ENCODE measurements at regions not wholly inside any gene's neighbourhood (a gene's known extent, or its start where the extent isn't known, plus 50 kb on each side); places are given as distances from the start of the nearest gene placed in this dataset.

DNA sequence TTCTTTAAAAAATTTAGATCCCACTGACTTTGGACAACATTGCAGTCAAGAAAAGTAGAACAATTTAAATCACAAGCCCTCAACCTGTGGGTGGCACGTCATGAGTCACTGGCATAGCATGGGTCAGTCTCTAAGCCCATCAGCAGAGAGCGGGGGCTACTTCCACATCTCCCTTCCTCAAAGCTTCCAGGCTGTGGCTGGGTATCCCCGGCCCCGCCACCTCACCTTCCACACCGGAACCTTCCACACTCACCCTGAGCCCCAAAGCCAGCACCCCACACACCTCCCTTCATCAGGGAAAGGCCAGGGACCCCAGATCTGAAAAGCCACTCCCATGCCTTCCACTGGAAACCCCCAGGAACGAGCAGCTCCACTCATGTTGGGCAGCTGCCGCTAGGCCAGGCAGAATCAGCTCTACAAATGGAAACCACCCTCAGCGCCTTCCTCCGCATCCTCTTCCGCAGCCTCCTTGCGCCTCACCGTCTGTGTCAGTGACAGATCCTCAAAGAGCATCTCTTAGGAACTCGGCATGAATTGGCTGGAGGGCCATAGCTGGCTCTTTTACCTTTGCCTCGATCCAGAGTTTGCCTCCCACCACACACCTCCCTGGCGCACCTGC is 156.5 kb downstream of the ERCC6L2 start:
- TF ChIP-seq CHD2 (IDR thresholded peaks at IDR 0.05; ENCODE audit: low read depth, low read length) (no peak), ETV6 (IDR thresholded peaks at IDR 0.05; ENCODE audit: borderline replicate concordance in 1 of 2, low read depth in 2 of 2, low read length in 1 of 2) (no peak), ETV6 (CRISPR knock-in tag; IDR thresholded peaks at IDR 0.05; ENCODE audit: borderline replicate concordance) (no peak), ZNF274 (IDR thresholded peaks at IDR 0.05; ENCODE audit: borderline replicate concordance, low read depth, low read length) (no peak), HLTF (IDR thresholded peaks at IDR 0.05) (no peak), SMAD3 (CRISPR knock-in tag; conservative IDR thresholded peaks at IDR 0.05) (no peak), ZKSCAN8 (CRISPR knock-in tag; IDR thresholded peaks at IDR 0.05) (no peak)
- TF ChIP-seq, protein P1, sequence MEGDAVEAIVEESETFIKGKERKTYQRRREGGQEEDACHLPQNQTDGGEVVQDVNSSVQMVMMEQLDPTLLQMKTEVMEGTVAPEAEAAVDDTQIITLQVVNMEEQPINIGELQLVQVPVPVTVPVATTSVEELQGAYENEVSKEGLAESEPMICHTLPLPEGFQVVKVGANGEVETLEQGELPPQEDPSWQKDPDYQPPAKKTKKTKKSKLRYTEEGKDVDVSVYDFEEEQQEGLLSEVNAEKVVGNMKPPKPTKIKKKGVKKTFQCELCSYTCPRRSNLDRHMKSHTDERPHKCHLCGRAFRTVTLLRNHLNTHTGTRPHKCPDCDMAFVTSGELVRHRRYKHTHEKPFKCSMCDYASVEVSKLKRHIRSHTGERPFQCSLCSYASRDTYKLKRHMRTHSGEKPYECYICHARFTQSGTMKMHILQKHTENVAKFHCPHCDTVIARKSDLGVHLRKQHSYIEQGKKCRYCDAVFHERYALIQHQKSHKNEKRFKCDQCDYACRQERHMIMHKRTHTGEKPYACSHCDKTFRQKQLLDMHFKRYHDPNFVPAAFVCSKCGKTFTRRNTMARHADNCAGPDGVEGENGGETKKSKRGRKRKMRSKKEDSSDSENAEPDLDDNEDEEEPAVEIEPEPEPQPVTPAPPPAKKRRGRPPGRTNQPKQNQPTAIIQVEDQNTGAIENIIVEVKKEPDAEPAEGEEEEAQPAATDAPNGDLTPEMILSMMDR (IDR thresholded peaks at IDR 0.05 in 2 of 3, conservative IDR thresholded peaks at IDR 0.05 in 1 of 3; ENCODE audit: insufficient read depth in 2 of 3, low read depth in 1 of 3, low read length in 3 of 3): no peak
- TF ChIP-seq, protein P2, sequence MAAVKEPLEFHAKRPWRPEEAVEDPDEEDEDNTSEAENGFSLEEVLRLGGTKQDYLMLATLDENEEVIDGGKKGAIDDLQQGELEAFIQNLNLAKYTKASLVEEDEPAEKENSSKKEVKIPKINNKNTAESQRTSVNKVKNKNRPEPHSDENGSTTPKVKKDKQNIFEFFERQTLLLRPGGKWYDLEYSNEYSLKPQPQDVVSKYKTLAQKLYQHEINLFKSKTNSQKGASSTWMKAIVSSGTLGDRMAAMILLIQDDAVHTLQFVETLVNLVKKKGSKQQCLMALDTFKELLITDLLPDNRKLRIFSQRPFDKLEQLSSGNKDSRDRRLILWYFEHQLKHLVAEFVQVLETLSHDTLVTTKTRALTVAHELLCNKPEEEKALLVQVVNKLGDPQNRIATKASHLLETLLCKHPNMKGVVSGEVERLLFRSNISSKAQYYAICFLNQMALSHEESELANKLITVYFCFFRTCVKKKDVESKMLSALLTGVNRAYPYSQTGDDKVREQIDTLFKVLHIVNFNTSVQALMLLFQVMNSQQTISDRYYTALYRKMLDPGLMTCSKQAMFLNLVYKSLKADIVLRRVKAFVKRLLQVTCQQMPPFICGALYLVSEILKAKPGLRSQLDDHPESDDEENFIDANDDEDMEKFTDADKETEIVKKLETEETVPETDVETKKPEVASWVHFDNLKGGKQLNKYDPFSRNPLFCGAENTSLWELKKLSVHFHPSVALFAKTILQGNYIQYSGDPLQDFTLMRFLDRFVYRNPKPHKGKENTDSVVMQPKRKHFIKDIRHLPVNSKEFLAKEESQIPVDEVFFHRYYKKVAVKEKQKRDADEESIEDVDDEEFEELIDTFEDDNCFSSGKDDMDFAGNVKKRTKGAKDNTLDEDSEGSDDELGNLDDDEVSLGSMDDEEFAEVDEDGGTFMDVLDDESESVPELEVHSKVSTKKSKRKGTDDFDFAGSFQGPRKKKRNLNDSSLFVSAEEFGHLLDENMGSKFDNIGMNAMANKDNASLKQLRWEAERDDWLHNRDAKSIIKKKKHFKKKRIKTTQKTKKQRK (IDR thresholded peaks at IDR 0.05; ENCODE audit: borderline replicate concordance, low read depth, low read length): no peak
